Caco-2 (cell line): ENCODE measurements at regions not wholly inside any gene's neighbourhood (a gene's known extent, or its start where the extent isn't known, plus 50 kb on each side); places are given as distances from the start of the nearest gene placed in this dataset.

ENCODE experiments used
- BruUV-seq: library from RNA; stranded (reverse); fragments of 400-500 nt; replicated peaks from 2 replicates; lab custom pipeline; 2021; lab: Mats Ljungman, UMichigan
- CTCF ChIA-PET: fragments of 300-600 bp; sonication (Branson Sonifier 250); formaldehyde crosslinking; loops from one replicate; lab custom pipeline; 2022; ENCODE audit warnings: antibody characterized with exemption; lab: Charles Lee
- POLR2A ChIA-PET: fragments of 300-600 bp; sonication (Branson Sonifier 250); formaldehyde crosslinking; loops from one replicate; lab custom pipeline; 2022; ENCODE audit warnings: antibody characterized with exemption; lab: Charles Lee
- DNase-seq, 2 experiments: peaks; one replicate each; pipeline versions ENCODE4 v3.0.0 to v3.0.0-alpha.2; 2020 to 2022
- H3K27me3 ChIP-seq: replicated peaks from 2 replicates; pipeline ENCODE4 v1.6.0; 2011; ENCODE audit warnings: low read length; ENCODE audit not compliant: control insufficient read depth, insufficient read depth
- H3K36me3 ChIP-seq: 2 replicates; pipeline ENCODE4 v1.5.1; 2011; ENCODE audit warnings: low read length; ENCODE audit not compliant: control insufficient read depth, insufficient read depth
- H3K4me1 ChIP-seq: fragments of 250-450 bp; sonication (Bioruptor Pico); 2 replicates; pipeline ENCODE4 v1.5.1; 2020; ENCODE audit warnings: mild to moderate bottlenecking
- H3K4me3 ChIP-seq: 2 replicates; pipeline ENCODE4 v1.5.1; 2011; ENCODE audit warnings: low read depth, mild to moderate bottlenecking, control low read depth, low read length
- H3K9me3 ChIP-seq: fragments of 250-450 bp; sonication (Bioruptor Pico); 2 replicates; pipeline ENCODE4 v1.5.1; 2020; ENCODE audit warnings: mild to moderate bottlenecking, moderate library complexity
- H3K27ac Mint-ChIP-seq: one replicate; pipeline ENCODE4 v1.8.0; 2022; ENCODE audit warnings: mixed read lengths; ENCODE audit not compliant: unreplicated experiment
- H3K27me3 Mint-ChIP-seq: one replicate; pipeline ENCODE4 v1.8.0; 2022; ENCODE audit warnings: mixed read lengths; ENCODE audit not compliant: insufficient read depth, unreplicated experiment
- H3K36me3 Mint-ChIP-seq: one replicate; pipeline ENCODE4 v1.8.0; 2022; ENCODE audit warnings: mild to moderate bottlenecking, mixed read lengths; ENCODE audit not compliant: insufficient read depth, unreplicated experiment
- H3K4me1 Mint-ChIP-seq: one replicate; pipeline ENCODE4 v1.8.0; 2022; ENCODE audit warnings: low read depth, mixed read lengths; ENCODE audit not compliant: unreplicated experiment
- H3K4me3 Mint-ChIP-seq: one replicate; pipeline ENCODE4 v1.8.0; 2022; ENCODE audit warnings: mild to moderate bottlenecking, moderate library complexity, mixed read lengths; ENCODE audit not compliant: unreplicated experiment
- H3K9me3 Mint-ChIP-seq: one replicate; pipeline ENCODE4 v1.8.0; 2022; ENCODE audit warnings: mixed read lengths; ENCODE audit not compliant: unreplicated experiment
- CTCF ChIP-seq, 2 experiments: fragments of 200-600 bp in 1 of 2; IDR thresholded peaks; 1 replicate in 1 of 2; 2 replicates in 1 of 2; pipeline versions ENCODE4 v1.5.1 to v1.8.0; 2011 to 2022; ENCODE audit warnings: antibody characterized with exemption in 1 of 2, control low read depth in 1 of 2, inconsistent platforms in 1 of 2, low read depth in 1 of 2, low read length in 1 of 2, mild to moderate bottlenecking in 1 of 2, moderate library complexity in 1 of 2; ENCODE audit not compliant: insufficient read depth in 1 of 2, severe bottlenecking in 1 of 2, unreplicated experiment in 1 of 2
- intact Hi-C: fragments of 100-400 bp; cut with micrococcal nuclease; formaldehyde crosslinking; loops from one replicate; pipeline ENCODE4 v1.10.0; 2022; ENCODE audit not compliant: unreplicated experiment

GRCh38 chr1:70847013-70847412 lies 200.6 kb downstream of the PTGER3 start:
- no peaks in the 10 kb centered on the region for H3K9me3 ChIP-seq
- POLR2A ChIA-PET, result no interaction called here
- CTCF ChIA-PET, result no interaction called here
- DNase-seq, result no peak
- no peaks in the 10 kb centered on the region for H3K36me3 Mint-ChIP-seq
- no peaks in the 10 kb centered on the region for H3K4me1 Mint-ChIP-seq
- peaks cover 3% of the 10 kb centered on the region for H3K27me3 Mint-ChIP-seq
- no peak for TF ChIP-seq CTCF (IDR thresholded peaks at IDR 0.05; ENCODE audit: insufficient read depth in 1 of 2, low read depth in 1 of 2, low read length in 1 of 2, severe bottlenecking in 1 of 2, unreplicated experiment in 1 of 2)
- H3K36me3 ChIP-seq, result no peaks in the 10 kb centered on the region
- H3K4me1 ChIP-seq, result no peaks in the 10 kb centered on the region
- intact Hi-C loops, result no loop called here
- H3K27ac Mint-ChIP-seq, result no peak overlapping the region
- no peaks in the 10 kb centered on the region for H3K27me3 ChIP-seq
- H3K4me3 ChIP-seq, result no peak overlapping the region
- BruUV-seq, result no TSS peak
- H3K4me3 Mint-ChIP-seq, result no peak overlapping the region
- peaks cover 20% of the 10 kb centered on the region for H3K9me3 Mint-ChIP-seq

- Histone ChIP-seq H3K4me3 (no peak overlapping the region), H3K36me3 (no peaks in the 10 kb centered on the region), H3K27me3 (no peaks in the 10 kb centered on the region), H3K4me1 (no peaks in the 10 kb centered on the region), H3K9me3 (no peaks in the 10 kb centered on the region)
- no peak for DNase-seq
- POLR2A ChIA-PET, result no interaction called here
- Mint-ChIP-seq H3K27me3 (peaks cover 3% of the 10 kb centered on the region), H3K4me3 (no peak overlapping the region), H3K9me3 (peaks cover 11% of the 10 kb centered on the region), H3K27ac (no peak overlapping the region), H3K4me1 (no peaks in the 10 kb centered on the region), H3K36me3 (no peaks in the 10 kb centered on the region)
- intact Hi-C loops, result no loop called here
- no peak for TF ChIP-seq CTCF (IDR thresholded peaks at IDR 0.05; ENCODE audit: insufficient read depth in 1 of 2, low read depth in 1 of 2, low read length in 1 of 2, severe bottlenecking in 1 of 2, unreplicated experiment in 1 of 2)
- CTCF ChIA-PET, result no interaction called here
- BruUV-seq, result no TSS peak
These were observed 192.4 kb downstream of the PTGER3 start for GRCh38 chr1:70855203-70855602.

DNA sequence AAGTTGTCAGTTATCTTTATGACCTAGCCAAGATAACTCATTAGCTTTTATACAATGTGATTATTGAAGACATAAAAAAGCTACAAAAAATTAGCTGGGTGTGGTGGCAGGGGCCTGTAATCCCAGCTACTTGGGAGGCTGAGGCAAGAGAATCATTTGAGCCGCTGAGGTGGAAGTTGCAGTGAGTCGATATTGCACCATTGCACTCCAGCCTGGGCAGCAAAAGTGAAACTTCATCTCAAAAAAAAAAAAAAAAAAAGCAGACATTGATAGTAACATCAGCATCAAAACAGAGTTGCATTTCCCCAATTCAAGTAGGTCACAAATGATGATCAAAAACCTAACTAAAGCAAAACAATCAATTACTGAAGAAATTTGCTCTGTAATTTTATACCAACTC lies 191.4 kb downstream of the PTGER3 start:
- H3K9me3 Mint-ChIP-seq, result peaks cover 5% of the 10 kb centered on the region
- no peak overlapping the region for H3K27ac Mint-ChIP-seq
- intact Hi-C loops, result no loop called here
- Histone ChIP-seq H3K27me3 (no peaks in the 10 kb centered on the region), H3K4me1 (no peaks in the 10 kb centered on the region), H3K9me3 (no peaks in the 10 kb centered on the region), H3K36me3 (no peaks in the 10 kb centered on the region), H3K4me3 (no peak overlapping the region)
- no peak for DNase-seq
- no TSS peak for BruUV-seq
- POLR2A ChIA-PET, result no interaction called here
- CTCF ChIA-PET, result no interaction called here
- H3K4me3 Mint-ChIP-seq, result no peak overlapping the region
- peaks cover under 1% of the 10 kb centered on the region for H3K27me3 Mint-ChIP-seq
- no peaks in the 10 kb centered on the region for H3K36me3 Mint-ChIP-seq
- no peaks in the 10 kb centered on the region for H3K4me1 Mint-ChIP-seq
- no peak for TF ChIP-seq CTCF (IDR thresholded peaks at IDR 0.05; ENCODE audit: insufficient read depth in 1 of 2, low read depth in 1 of 2, low read length in 1 of 2, severe bottlenecking in 1 of 2, unreplicated experiment in 1 of 2)
